ENCODE measurements at regions not wholly inside any gene's neighbourhood (a gene's known extent, or its start where the extent isn't known, plus 50 kb on each side); places are given as distances from the start of the nearest gene placed in this dataset.

GRCh38 chr11:119481667-119482400 lies 58.9 kb upstream of the THY1 start:
- Histone ChIP-seq H3K27me3 (no peaks in the 10 kb centered on the region), H3K27ac (no peak overlapping the region), H3K36me3 (no peaks in the 10 kb centered on the region), H3K4me1 (peaks cover 18% of the 10 kb centered on the region), H3K9me3 (replicated peaks) (no peaks in the 10 kb centered on the region), H3K4me3 (no peak overlapping the region)
- peak in 1 of 2 experiments; percentile 31 for DNase-seq

GRCh38 chr11:119481021-119481666 lies 58.2 kb upstream of the THY1 start:
- Histone ChIP-seq H3K27ac (no peak overlapping the region; the same call in 1 of the 2 replicates), H3K27me3 (no peaks in the 10 kb centered on the region), H3K9me3 (replicated peaks) (no peaks in the 10 kb centered on the region), H3K4me3 (no peak overlapping the region), H3K36me3 (no peaks in the 10 kb centered on the region), H3K4me1 (peaks cover 18% of the 10 kb centered on the region)
- peak; percentile 91 to 93 for DNase-seq

- Histone ChIP-seq H3K36me3 (no peaks in the 10 kb centered on the region), H3K4me1 (peaks cover 18% of the 10 kb centered on the region), H3K27ac (no peak overlapping the region; the same call in 1 of the 2 replicates), H3K4me3 (no peak overlapping the region), H3K9me3 (replicated peaks) (no peaks in the 10 kb centered on the region), H3K27me3 (no peaks in the 10 kb centered on the region)
- no peak for DNase-seq
Measured at GRCh38 chr11:119480380-119481020, 57.5 kb upstream of the THY1 start.

- no peaks in the 10 kb centered on the region for H3K9me3 ChIP-seq (replicated peaks)
- H3K4me1 ChIP-seq, result peaks cover 18% of the 10 kb centered on the region
- no peak overlapping the region for H3K27ac ChIP-seq
- H3K36me3 ChIP-seq, result no peaks in the 10 kb centered on the region
- DNase-seq, result no peak
- no peak overlapping the region for H3K4me3 ChIP-seq
- no peaks in the 10 kb centered on the region for H3K27me3 ChIP-seq
Measured at GRCh38 chr11:119479685-119480275, 56.8 kb upstream of the THY1 start.

- no peaks in the 10 kb centered on the region for H3K27me3 ChIP-seq
- peaks cover 18% of the 10 kb centered on the region for H3K4me1 ChIP-seq
- no peak for DNase-seq
- H3K27ac ChIP-seq, result no peak overlapping the region
- H3K4me3 ChIP-seq, result no peak overlapping the region
- H3K9me3 ChIP-seq (replicated peaks), result no peaks in the 10 kb centered on the region
- no peaks in the 10 kb centered on the region for H3K36me3 ChIP-seq
Measured at GRCh38 chr11:119478711-119479285, 55.8 kb upstream of the THY1 start.

GRCh38 chr11:119476666-119477331 lies 53.8 kb upstream of the THY1 start:
- H3K27ac ChIP-seq, result no peak overlapping the region
- no peak overlapping the region for H3K4me3 ChIP-seq
- H3K36me3 ChIP-seq, result no peaks in the 10 kb centered on the region
- DNase-seq, result no peak
- H3K4me1 ChIP-seq, result peaks cover 8% of the 10 kb centered on the region; the same call in 1 of the 2 replicates
- H3K9me3 ChIP-seq (replicated peaks), result no peaks in the 10 kb centered on the region
- no peaks in the 10 kb centered on the region for H3K27me3 ChIP-seq

GRCh38 chr11:119476038-119476437 lies 53.1 kb upstream of the THY1 start:
- Histone ChIP-seq H3K4me3 (no peak overlapping the region), H3K9me3 (replicated peaks) (no peaks in the 10 kb centered on the region), H3K36me3 (no peaks in the 10 kb centered on the region), H3K27me3 (no peaks in the 10 kb centered on the region), H3K4me1 (peaks cover 6% of the 10 kb centered on the region; the same call in 1 of the 2 replicates), H3K27ac (no peak overlapping the region)
- DNase-seq, result no peak

GRCh38 chr11:119474682-119475596 lies 52.0 kb upstream of the THY1 start:
- DNase-seq, result peak; percentile 64 to 84
- Histone ChIP-seq H3K36me3 (no peaks in the 10 kb centered on the region), H3K27ac (peak overlapping the region; percentile 41), H3K4me3 (no peak overlapping the region), H3K4me1 (no peaks in the 10 kb centered on the region; the same call in 1 of the 2 replicates), H3K9me3 (replicated peaks) (no peaks in the 10 kb centered on the region), H3K27me3 (no peaks in the 10 kb centered on the region)

- Histone ChIP-seq H3K4me3 (no peak overlapping the region), H3K36me3 (no peaks in the 10 kb centered on the region), H3K27me3 (no peaks in the 10 kb centered on the region), H3K27ac (no peak overlapping the region), H3K9me3 (replicated peaks) (no peaks in the 10 kb centered on the region), H3K4me1 (no peaks in the 10 kb centered on the region; the same call in 1 of the 2 replicates)
- DNase-seq, result no peak
Measured at GRCh38 chr11:119473901-119474681, 51.1 kb upstream of the THY1 start.

GRCh38 chr11:119473226-119473625 lies 50.3 kb upstream of the THY1 start:
- H3K9me3 ChIP-seq (replicated peaks), result no peaks in the 10 kb centered on the region
- no peaks in the 10 kb centered on the region; the same call in 1 of the 2 replicates for H3K4me1 ChIP-seq
- no peak overlapping the region for H3K4me3 ChIP-seq
- no peaks in the 10 kb centered on the region for H3K27me3 ChIP-seq
- no peaks in the 10 kb centered on the region for H3K36me3 ChIP-seq
- no peak overlapping the region for H3K27ac ChIP-seq
- DNase-seq, result no peak

- H3K4me3 ChIP-seq, result no peak overlapping the region
- DNase-seq, result no peak
- H3K36me3 ChIP-seq, result no peaks in the 10 kb centered on the region
- H3K27ac ChIP-seq, result no peak overlapping the region
- no peaks in the 10 kb centered on the region for H3K9me3 ChIP-seq (replicated peaks)
- H3K4me1 ChIP-seq, result no peaks in the 10 kb centered on the region; the same call in 1 of the 2 replicates
- H3K27me3 ChIP-seq, result no peaks in the 10 kb centered on the region
Measured at GRCh38 chr11:119472856-119473222, 49.9 kb upstream of the THY1 start.

Measured in SJCRH30 (cell line).